Tibial nerve (tissue), 4 donors: ENCODE measurements at regions not wholly inside any gene's neighbourhood (a gene's known extent, or its start where the extent isn't known, plus 50 kb on each side); places are given as distances from the start of the nearest gene placed in this dataset.

Source experiments
- EP300 ChIP-seq, 2 donors: sonication (generic); formaldehyde crosslinking; IDR thresholded peaks; one replicate each; pipeline ENCODE4 v1.6.1; 2017; ENCODE audit warnings: antibody characterized with exemption in 2 of 2, mild to moderate bottlenecking in 1 of 2
- POLR2A ChIP-seq, 2 donors: fragments of 450-650 bp; IDR thresholded peaks; one replicate each; pipeline ENCODE4 v1.6.1; 2017; ENCODE audit warnings: antibody characterized with exemption in 2 of 2, mild to moderate bottlenecking in 2 of 2, moderate library complexity in 2 of 2
- TF ChIP-seq, protein P1 (sequence below), 5 experiments: fragments of 200-600 bp in 3 of 5; fragments of 450-650 bp in 2 of 5; sonication (generic) in 3 of 5; IDR thresholded peaks; one replicate each; pipeline ENCODE4 v1.5.1; 2016 to 2019; ENCODE audit warnings: antibody characterized with exemption in 5 of 5, mild to moderate bottlenecking in 3 of 5, moderate library complexity in 2 of 5

- TF ChIP-seq, protein P1, sequence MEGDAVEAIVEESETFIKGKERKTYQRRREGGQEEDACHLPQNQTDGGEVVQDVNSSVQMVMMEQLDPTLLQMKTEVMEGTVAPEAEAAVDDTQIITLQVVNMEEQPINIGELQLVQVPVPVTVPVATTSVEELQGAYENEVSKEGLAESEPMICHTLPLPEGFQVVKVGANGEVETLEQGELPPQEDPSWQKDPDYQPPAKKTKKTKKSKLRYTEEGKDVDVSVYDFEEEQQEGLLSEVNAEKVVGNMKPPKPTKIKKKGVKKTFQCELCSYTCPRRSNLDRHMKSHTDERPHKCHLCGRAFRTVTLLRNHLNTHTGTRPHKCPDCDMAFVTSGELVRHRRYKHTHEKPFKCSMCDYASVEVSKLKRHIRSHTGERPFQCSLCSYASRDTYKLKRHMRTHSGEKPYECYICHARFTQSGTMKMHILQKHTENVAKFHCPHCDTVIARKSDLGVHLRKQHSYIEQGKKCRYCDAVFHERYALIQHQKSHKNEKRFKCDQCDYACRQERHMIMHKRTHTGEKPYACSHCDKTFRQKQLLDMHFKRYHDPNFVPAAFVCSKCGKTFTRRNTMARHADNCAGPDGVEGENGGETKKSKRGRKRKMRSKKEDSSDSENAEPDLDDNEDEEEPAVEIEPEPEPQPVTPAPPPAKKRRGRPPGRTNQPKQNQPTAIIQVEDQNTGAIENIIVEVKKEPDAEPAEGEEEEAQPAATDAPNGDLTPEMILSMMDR (IDR thresholded peaks at IDR 0.05): no peak
- no peak for TF ChIP-seq POLR2A (IDR thresholded peaks at IDR 0.05)
- TF ChIP-seq EP300 (IDR thresholded peaks at IDR 0.05): no peak
These were observed 1904.9 kb downstream of the TP53TG3F start for GRCh38 chr16:35364263-35364662.
